Ishikawa (cell line): ENCODE measurements at regions not wholly inside any gene's neighbourhood (a gene's known extent, or its start where the extent isn't known, plus 50 kb on each side); places are given as distances from the start of the nearest gene placed in this dataset.

Experiments
- CEBPB ChIP-seq: IDR thresholded peaks from 2 replicates; pipeline ENCODE4 v1.6.1; 2012
- CREB1 ChIP-seq: IDR thresholded peaks from 2 replicates; pipeline ENCODE4 v1.6.1; 2012; ENCODE audit warnings: low read depth
- EP300 ChIP-seq: IDR thresholded peaks from 2 replicates; pipeline ENCODE4 v1.6.1; 2012; ENCODE audit warnings: borderline replicate concordance
- REST ChIP-seq: IDR thresholded peaks from 2 replicates; pipeline ENCODE4 v1.6.1; 2012; ENCODE audit warnings: low read depth, mild to moderate bottlenecking
- TAF1 ChIP-seq: IDR thresholded peaks from 2 replicates; pipeline ENCODE4 v1.6.1; 2012; ENCODE audit warnings: low read depth, mild to moderate bottlenecking
- TEAD4 ChIP-seq: IDR thresholded peaks from 2 replicates; pipeline ENCODE4 v1.6.1; 2012
- ZBTB7A ChIP-seq: IDR thresholded peaks from 2 replicates; pipeline ENCODE4 v1.6.1; 2012; ENCODE audit warnings: low read depth

GRCh38 chr3:73259856-73260255 lies 198.4 kb downstream of the EBLN2 start:
- TF ChIP-seq ZBTB7A (no peak), REST (no peak), TAF1 (no peak), CEBPB (no peak), TEAD4 (no peak), EP300 (no peak), CREB1 (no peak)
